ENCODE measurements at regions not wholly inside any gene's neighbourhood (a gene's known extent, or its start where the extent isn't known, plus 50 kb on each side); places are given as distances from the start of the nearest gene placed in this dataset.

DNA sequence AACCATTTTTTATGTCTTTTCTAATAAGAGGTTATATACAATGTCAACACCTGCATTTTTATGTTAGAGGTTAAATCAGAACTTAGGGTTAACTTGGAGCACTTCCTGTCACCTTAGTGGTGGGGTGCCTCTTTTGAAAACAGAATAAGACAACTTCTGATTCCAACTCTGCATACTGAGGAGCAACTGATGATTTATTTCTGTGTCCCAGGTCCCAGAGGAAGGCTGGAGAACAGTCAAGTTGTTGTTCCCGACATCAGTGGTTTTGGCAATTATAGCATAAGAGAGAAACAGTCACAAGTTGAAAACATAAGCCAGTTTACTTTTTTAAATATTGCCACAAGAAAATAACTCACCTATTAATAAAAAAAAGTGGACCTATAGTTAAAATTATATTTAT is 871.0 kb upstream of the ADAMTS5 start:
- TF ChIP-seq, protein P1, sequence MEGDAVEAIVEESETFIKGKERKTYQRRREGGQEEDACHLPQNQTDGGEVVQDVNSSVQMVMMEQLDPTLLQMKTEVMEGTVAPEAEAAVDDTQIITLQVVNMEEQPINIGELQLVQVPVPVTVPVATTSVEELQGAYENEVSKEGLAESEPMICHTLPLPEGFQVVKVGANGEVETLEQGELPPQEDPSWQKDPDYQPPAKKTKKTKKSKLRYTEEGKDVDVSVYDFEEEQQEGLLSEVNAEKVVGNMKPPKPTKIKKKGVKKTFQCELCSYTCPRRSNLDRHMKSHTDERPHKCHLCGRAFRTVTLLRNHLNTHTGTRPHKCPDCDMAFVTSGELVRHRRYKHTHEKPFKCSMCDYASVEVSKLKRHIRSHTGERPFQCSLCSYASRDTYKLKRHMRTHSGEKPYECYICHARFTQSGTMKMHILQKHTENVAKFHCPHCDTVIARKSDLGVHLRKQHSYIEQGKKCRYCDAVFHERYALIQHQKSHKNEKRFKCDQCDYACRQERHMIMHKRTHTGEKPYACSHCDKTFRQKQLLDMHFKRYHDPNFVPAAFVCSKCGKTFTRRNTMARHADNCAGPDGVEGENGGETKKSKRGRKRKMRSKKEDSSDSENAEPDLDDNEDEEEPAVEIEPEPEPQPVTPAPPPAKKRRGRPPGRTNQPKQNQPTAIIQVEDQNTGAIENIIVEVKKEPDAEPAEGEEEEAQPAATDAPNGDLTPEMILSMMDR (IDR thresholded peaks at IDR 0.05; ENCODE audit: low read depth, low read length, missing control alignments), result no peak
- DNase-seq, result no peak
- H3K36me3 ChIP-seq (replicated peaks), result no peaks in the 10 kb centered on the region
- no peaks in the 10 kb centered on the region for H3K27me3 ChIP-seq (replicated peaks)
- no peak overlapping the region for H3K4me3 ChIP-seq (ENCODE audit: low read depth, low read length)
- no peak overlapping the region for H3K27ac ChIP-seq
- in situ Hi-C loops (cut with HindIII; ENCODE audit: low pct_ligation_motif_present, low sequenced_read_pairs), result no loop called here

DNA sequence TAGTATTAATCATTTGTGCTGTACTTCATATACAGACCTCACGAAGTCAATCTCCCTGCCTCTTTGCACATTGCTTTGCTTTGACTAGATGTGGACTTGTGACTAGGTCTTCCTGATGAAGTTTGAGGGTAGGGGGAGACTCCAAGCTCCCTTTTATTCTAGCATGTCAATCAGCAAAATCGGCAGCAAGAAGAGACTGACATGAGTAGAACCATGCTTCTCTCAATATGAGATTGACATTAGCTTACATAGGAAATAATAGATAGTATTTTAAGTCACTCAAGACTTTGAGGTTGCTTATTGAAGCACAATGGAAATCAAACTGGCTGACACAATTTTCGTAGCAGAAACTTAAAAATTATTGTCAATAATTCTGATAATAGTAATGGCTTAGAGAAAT is 866.4 kb upstream of the ADAMTS5 start:
- in situ Hi-C loops (cut with HindIII; ENCODE audit: low pct_ligation_motif_present, low sequenced_read_pairs), result no loop called here
- TF ChIP-seq, protein P1 (IDR thresholded peaks at IDR 0.05; ENCODE audit: low read depth, low read length, missing control alignments), result no peak
- Histone ChIP-seq H3K27me3 (replicated peaks) (no peaks in the 10 kb centered on the region), H3K27ac (no peak overlapping the region), H3K36me3 (replicated peaks) (no peaks in the 10 kb centered on the region), H3K4me3 (ENCODE audit: low read depth, low read length) (no peak overlapping the region)
- no peak for DNase-seq

DNA sequence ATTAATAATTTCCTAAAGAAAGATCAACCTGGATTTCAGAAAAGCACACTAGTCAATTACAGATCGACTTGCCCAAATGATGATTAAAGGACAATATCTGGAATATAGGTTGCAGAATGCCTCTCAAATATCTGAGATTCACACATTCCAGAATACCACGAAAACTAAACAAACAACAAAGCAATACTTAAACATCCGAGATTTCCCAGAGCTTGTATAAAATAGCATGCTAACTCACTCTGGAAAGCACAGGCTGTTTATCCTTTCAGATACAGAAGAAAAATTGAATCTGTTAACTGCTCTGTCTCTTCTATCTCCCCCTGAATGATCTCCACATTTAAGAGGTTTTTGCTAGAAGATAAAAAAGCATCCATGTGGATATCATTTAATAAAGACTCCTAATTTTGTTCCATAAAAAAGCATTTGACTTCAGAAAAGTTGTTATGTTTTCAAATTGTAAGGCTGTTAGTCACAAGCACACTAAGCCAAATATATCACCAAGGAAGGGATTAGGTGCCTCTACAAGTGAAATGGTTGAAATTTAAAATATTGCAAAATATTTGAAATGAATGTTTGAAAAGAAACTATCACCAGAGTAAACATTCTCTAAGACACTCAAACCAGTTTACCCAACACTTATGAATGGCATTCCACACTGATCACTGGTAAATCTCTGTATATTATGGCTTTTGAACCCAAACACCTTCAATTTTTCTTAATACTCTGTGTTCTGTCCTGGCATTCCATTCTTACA is 865.1 kb upstream of the ADAMTS5 start:
- TF ChIP-seq, protein P1 (IDR thresholded peaks at IDR 0.05; ENCODE audit: low read depth, low read length, missing control alignments), result no peak

DNA sequence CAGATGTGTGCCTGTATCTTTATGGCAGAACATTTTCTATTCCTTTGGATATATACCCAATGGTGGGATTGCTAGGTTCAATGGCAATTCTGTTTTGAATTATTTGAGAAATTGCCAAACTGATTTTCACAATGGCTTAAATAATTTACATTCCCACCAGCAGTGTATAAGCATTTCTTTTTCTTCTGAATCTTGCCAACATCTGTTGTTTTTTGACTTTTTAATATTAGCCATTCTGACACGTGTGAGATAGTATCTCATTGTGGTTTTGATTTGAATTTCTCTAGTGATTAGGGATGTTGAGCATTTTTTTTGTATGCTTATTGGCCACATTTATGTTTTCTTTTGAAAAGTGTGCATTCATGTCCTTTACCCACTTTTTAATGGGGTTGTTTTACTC is 864.3 kb upstream of the ADAMTS5 start:
- no peak for DNase-seq
- in situ Hi-C loops (cut with HindIII; ENCODE audit: low pct_ligation_motif_present, low sequenced_read_pairs), result no loop called here
- Histone ChIP-seq H3K27ac (no peak overlapping the region), H3K36me3 (replicated peaks) (no peaks in the 10 kb centered on the region), H3K4me3 (ENCODE audit: low read depth, low read length) (no peak overlapping the region), H3K27me3 (replicated peaks) (no peaks in the 10 kb centered on the region)
- TF ChIP-seq, protein P1 (IDR thresholded peaks at IDR 0.05; ENCODE audit: low read depth, low read length, missing control alignments), result no peak

More for the DNA sequence above, 865.1 kb upstream of the ADAMTS5 start:
- in situ Hi-C loops (cut with HindIII; ENCODE audit: low pct_ligation_motif_present, low sequenced_read_pairs), result no loop called here
- no peak overlapping the region for H3K4me3 ChIP-seq (ENCODE audit: low read depth, low read length)
- H3K36me3 ChIP-seq (replicated peaks), result no peaks in the 10 kb centered on the region
- no peaks in the 10 kb centered on the region for H3K27me3 ChIP-seq (replicated peaks)
- peak overlapping the region; percentile 7 for H3K27ac ChIP-seq
- no peak for DNase-seq

DNA sequence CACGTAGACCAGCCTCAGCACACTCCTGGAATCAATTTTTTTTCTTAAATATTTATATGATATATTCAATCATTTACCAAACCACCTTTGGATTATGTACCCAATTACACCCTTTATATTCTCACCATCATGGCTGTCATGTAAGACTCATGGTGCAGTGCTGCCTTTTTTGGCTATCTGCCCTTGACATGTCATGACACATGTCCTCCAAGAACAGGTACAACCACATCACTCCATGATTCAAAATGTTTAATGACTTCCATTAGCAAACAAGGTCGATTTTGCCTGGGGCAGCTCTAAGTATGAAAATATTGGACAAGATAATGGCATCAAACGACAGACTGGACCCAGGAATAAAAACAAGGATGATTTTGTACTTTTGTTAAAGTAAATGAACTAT is 861.1 kb upstream of the ADAMTS5 start:
- Histone ChIP-seq H3K27ac (no peak overlapping the region), H3K4me3 (ENCODE audit: low read depth, low read length) (no peak overlapping the region), H3K27me3 (replicated peaks) (no peaks in the 10 kb centered on the region), H3K36me3 (replicated peaks) (no peaks in the 10 kb centered on the region)
- in situ Hi-C loops (cut with HindIII; ENCODE audit: low pct_ligation_motif_present, low sequenced_read_pairs), result no loop called here
- no peak for DNase-seq
- TF ChIP-seq, protein P1 (IDR thresholded peaks at IDR 0.05; ENCODE audit: low read depth, low read length, missing control alignments), result no peak

DNA sequence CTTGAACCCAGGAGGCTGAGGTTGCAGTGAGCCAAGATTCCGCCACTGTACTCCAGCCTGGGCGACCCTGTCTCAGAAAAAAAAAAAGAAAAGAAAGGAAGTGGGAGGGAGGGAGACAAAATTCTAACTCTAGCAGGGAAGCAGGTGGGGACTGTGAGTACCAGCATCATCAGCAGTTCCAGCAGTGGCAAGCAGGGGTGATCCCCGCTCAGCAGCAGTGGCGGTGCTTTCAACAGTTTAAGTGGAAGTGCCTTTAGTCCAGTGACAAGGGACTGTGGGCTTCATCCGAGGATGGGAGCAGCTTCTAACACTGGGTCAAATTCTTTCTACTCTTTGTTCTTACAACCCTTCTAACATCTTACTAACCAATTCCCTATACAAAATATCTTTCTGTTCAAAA is 858.1 kb upstream of the ADAMTS5 start:
- in situ Hi-C loops (cut with HindIII; ENCODE audit: low pct_ligation_motif_present, low sequenced_read_pairs), result no loop called here
- DNase-seq, result no peak

More for the DNA sequence above, 858.1 kb upstream of the ADAMTS5 start:
- TF ChIP-seq, protein P1 (IDR thresholded peaks at IDR 0.05; ENCODE audit: low read depth, low read length, missing control alignments), result no peak
- no peak overlapping the region for H3K27ac ChIP-seq
- H3K27me3 ChIP-seq (replicated peaks), result no peaks in the 10 kb centered on the region
- H3K4me3 ChIP-seq (ENCODE audit: low read depth, low read length), result no peak overlapping the region
- no peaks in the 10 kb centered on the region for H3K36me3 ChIP-seq (replicated peaks)

Data from brain microvascular endothelial cell (primary cell).